Omental fat pad (tissue), 3 donors: ENCODE measurements at regions not wholly inside any gene's neighbourhood (a gene's known extent, or its start where the extent isn't known, plus 50 kb on each side); places are given as distances from the start of the nearest gene placed in this dataset.

Experiments
- ATAC-seq: fragments of 150-250 bp; one replicate; pipeline ENCODE4 v1.9.1; 2016; ENCODE audit warnings: mild to moderate bottlenecking, moderate library complexity; ENCODE audit not compliant: low FRiP score
- DNase-seq: peaks from one replicate; pipeline ENCODE4 v3.0.0-alpha.2; 2019; ENCODE audit warnings: low spot score
- TF ChIP-seq, protein P1 (sequence below), 3 donors: fragments of 450-650 bp; IDR thresholded peaks; one replicate each; pipeline ENCODE4 v1.5.1; 2016 to 2017; ENCODE audit warnings: antibody characterized with exemption in 3 of 3, mild to moderate bottlenecking in 3 of 3, moderate library complexity in 2 of 3

GRCh38 chr2:241951316-241951700 is 81.8 kb downstream of the RTP5 start:
- ATAC-seq (no peak), DNase-seq (no peak)
- TF ChIP-seq, protein P1, sequence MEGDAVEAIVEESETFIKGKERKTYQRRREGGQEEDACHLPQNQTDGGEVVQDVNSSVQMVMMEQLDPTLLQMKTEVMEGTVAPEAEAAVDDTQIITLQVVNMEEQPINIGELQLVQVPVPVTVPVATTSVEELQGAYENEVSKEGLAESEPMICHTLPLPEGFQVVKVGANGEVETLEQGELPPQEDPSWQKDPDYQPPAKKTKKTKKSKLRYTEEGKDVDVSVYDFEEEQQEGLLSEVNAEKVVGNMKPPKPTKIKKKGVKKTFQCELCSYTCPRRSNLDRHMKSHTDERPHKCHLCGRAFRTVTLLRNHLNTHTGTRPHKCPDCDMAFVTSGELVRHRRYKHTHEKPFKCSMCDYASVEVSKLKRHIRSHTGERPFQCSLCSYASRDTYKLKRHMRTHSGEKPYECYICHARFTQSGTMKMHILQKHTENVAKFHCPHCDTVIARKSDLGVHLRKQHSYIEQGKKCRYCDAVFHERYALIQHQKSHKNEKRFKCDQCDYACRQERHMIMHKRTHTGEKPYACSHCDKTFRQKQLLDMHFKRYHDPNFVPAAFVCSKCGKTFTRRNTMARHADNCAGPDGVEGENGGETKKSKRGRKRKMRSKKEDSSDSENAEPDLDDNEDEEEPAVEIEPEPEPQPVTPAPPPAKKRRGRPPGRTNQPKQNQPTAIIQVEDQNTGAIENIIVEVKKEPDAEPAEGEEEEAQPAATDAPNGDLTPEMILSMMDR (IDR thresholded peaks at IDR 0.05): no peak

DNA sequence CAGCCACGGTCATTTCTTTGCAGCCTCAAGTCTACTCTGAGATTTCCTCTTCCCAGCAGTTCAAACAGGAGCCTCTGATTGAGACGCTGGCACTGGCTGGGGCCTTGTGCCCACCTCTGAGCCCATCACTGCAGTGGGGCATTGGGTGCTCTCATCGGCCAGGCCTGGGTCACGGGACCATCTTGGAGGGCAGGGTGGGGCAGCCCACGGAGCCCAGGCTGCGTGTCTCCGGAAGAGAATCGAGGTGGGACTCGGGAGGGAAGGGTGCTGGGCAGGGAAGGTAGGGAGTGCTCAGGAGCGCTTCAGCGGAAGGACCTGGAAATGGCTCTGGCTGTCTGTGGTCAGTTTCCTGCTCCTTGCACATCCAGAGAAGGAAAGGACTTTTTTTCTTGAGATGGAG is 82.4 kb downstream of the RTP5 start:
- TF ChIP-seq, protein P1 (IDR thresholded peaks at IDR 0.05): no peak
- DNase-seq: no peak
- ATAC-seq: no peak

GRCh38 chr2:241952816-241953215 is 83.3 kb downstream of the RTP5 start:
- TF ChIP-seq, protein P1 (IDR thresholded peaks at IDR 0.05): no peak
- no peak for ATAC-seq
- no peak for DNase-seq

DNA sequence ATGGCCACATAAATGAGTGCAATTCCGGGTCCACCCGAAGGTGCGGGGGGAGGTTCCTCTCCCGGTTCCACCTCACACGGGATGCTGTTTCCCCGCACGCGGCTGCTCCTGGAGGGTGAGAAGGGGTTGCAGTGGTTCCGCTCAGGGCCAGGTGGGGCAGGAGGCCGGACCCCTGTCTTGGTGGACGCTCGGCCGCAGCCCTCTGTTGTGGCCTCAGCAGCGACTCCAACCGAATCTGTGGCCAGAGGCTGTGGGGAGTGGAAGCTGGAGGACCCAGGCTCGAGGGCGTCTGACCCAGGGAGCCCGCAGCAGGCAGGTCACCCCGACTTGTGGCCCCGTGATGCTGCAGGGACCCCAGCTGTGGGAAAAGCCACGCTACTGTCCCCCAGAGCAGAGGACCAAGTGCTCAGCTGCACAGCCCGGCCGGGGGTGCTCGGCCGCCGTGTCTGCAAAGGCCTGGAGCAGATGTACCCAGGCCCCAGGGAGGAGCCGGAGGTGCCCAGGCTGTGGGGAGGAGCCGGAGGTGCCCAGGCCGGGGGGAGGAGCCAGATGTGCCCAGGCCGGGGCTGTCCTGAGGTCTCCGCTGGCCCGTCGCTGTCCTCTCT is 83.9 kb downstream of the RTP5 start:
- ATAC-seq (no peak), DNase-seq (no peak)
- TF ChIP-seq, protein P1 (IDR thresholded peaks at IDR 0.05): no peak

DNA sequence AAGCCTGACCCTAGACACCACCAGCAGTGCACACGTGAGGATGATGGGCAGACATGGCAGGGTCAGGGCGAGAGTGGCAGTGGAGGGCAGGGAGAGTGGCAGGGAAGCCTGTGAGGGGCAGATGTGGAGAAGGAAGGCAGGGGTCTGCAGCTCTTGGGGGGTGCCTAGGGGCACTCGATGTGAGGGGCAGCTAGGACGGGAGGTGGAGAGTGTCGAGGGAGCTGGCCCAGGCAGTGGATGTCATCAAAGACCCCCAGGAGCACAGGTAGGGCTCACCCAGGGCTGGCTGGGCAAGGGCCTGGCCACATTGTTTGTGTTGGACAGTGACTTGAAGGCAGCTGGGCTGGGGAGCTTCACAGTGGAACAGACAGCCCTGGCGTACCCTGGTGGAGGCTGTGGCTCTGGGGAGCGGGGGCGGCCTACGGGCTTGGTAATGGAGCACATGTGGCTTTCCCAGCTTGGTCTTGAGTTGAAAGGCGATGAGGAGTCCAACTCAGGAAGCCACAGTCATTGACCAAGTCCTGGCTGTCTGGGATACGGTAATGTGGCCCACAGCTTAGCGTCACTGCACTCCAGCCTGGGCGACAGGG is 87.1 kb downstream of the RTP5 start:
- ATAC-seq: no peak
- no peak for DNase-seq
- TF ChIP-seq, protein P1 (IDR thresholded peaks at IDR 0.05): no peak

DNA sequence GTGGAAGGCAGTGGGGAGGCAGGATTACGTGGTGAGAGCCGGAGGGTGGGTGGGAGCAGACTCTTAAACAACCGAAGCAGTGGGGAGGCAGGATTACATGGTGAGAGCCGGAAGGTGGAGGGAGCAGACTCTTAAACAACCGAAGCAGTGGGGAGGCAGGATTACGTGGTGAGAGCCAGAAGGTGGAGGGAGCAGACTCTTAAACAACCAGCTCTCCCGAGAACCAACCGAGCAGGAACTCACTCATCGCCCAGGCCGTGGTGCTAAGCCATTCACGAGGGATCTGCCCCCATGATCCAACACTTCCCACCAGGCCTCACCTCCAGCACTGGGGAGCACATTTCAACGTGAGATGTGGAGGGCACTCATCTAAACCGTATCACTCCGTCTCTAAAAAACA is 87.7 kb downstream of the RTP5 start:
- no peak for ATAC-seq
- no peak for DNase-seq

More for the DNA sequence above, 87.7 kb downstream of the RTP5 start:
- TF ChIP-seq, protein P1 (IDR thresholded peaks at IDR 0.05): no peak
